ENCODE measurements at regions not wholly inside any gene's neighbourhood (a gene's known extent, or its start where the extent isn't known, plus 50 kb on each side); places are given as distances from the start of the nearest gene placed in this dataset.
"Not testable (repeated sequence)": the region's sequence is repeated elsewhere in the genome, so short reads cannot be mapped to it uniquely, and the experiment has no call there.

DNA sequence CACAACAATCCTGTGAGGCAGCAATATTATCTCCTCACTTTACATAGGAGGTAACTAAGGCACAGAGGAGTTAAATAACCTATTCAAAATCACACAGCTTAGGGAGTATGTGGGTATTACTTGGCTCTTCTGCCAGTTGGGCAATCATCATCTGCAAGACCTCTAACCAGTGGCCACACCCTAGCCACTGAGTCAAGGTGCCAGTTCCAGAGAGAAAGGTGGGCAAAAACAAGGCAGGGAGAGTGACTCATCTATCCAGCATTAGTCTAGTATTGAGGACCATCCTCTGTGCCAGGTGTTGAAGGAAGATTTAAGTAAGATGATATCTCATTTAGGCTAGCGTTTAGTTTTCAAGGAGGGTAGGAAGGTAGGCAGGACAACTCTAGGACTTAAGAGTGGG is 113.9 kb upstream of the EOLA2 start:
- no peak for DNase-seq (ENCODE audit: low read depth in 2 of 2)

DNA sequence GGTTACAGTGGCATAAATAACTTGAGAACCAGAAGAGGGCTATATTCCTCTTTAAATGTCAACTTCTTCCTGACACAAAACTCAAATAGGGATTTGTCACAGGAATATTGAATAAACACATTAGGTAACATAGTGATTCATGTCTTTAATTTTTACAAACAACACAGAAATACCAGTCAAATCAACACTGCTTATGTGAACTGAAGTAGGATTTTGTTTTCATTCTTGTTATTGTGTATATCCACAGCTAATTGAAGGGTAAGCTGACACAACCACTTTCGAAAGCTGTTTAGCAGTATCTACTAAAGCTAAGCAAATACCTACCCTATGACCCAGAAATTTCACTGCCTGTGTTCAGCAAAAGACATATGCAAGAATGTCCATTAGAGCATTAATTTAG is 120.4 kb upstream of the EOLA2 start:
- DNase-seq (ENCODE audit: low read depth in 2 of 2), result no peak

DNA sequence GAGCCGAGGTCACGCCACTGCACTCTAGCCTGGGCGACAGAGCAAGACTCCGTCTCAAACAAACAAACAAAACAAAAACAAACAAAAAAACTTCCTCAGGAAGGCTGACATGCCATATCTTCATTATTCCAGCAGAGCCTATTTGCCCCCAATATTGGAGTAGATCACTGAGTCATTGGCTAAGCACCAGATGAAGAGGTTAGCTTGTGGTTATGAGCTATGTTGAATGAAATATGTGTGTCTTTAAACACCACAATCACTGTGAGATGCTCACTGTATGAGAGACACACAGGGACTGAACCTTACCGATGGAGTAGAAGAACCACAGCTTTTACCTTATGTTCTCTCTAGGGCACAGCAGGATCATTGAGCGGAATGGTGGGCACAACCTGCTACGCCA is 122.1 kb upstream of the EOLA2 start:
- DNase-seq (ENCODE audit: low read depth in 2 of 2), result no peak

DNA sequence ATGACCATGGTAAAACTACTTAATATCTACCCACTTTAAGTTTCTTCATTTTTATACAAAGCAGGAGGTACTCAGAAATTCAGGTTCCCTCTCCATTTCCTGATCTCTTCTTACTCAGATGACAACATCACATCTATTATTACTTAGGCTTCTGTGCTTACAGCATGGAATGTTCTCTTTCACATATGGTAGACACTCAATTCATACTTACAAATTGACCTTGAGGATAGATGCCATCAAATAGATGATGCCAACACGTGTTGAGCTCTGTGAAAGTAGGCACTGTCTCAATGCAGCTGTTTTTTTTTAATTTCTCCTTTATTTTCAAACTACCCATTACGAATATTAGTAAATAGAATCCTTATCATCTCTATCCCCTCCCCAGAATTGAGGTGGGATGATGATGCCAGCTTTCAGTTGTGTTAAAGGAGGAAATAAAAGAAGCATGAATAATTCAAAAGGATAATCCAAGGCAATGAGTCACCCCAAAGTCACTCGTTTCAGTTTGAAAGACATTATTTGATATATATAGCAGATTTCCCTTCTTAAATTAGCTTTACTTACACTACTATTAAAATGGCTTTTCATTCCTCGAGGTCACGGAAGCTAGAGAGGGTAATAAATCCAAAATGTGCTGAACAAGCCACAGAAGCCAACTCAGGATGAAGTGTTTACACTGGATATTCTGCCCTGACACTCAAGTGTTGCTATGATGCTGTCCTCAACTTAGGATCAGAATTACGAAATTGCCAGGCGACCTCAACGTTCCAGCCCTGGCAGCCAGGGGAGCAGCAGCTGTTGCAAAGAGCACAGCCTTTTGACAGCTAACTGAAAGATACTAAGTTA is 124.2 kb upstream of the EOLA2 start:
- DNase-seq (ENCODE audit: low read depth in 2 of 2), result no peak

DNA sequence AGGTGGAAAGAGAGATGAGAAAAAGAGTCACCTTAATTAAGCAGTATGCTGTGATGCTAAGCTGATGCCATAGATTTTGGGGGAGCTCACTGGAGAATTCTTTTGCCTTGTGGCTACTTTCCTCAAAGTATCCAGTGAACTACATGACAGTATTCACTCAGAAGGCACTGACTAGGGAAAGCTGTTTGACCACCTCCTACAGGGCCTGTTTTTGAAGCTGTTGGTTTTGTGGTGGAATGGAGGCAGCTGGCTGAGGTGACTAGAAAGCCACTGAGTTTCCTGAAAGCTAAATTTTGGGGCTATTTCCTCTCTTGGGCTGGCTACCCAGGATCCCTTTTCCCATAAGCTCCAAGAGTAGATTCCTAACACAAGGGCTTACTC is 124.8 kb upstream of the EOLA2 start:
- no peak for DNase-seq (ENCODE audit: low read depth in 2 of 2)

DNA sequence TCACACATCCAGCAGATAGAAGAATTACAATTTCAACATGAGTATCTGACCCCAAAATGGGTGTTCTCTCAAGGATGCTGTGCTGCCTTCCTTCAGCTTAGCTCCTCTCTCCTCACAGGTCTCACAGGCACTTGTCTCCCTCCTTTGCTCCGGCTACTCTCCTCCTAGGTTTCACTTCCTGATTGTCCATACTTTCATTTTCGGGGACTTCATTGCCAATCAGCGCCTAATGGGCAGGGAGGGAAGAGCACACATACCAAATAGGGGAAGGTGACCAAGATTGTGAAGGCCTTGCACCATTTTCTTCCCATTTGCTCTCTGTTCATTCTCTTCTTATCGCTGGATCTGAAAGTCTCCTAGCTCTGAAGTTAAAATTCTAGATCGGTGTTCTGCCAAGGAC is 125.4 kb upstream of the EOLA2 start:
- no peak for DNase-seq (ENCODE audit: low read depth in 2 of 2)

DNA sequence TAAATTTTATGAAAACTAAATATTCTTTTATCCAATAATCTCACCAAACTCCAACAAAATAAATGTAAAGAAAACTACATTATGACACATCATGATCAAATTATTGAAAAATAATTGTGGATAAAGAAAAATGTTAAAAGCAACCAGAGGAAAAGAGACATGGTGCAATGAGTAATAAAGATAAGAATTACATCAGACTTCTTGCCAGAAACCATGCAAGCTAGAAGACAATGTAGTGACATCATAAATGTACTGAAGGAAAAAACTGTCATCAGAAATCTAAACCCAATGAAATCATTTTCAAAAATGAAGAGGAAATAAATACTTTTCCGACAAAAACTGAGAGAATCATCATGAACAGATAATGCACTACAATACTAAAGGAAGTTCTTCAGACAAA is 135.9 kb upstream of the EOLA2 start:
- DNase-seq (ENCODE audit: low read depth in 2 of 2), result no peak

DNA sequence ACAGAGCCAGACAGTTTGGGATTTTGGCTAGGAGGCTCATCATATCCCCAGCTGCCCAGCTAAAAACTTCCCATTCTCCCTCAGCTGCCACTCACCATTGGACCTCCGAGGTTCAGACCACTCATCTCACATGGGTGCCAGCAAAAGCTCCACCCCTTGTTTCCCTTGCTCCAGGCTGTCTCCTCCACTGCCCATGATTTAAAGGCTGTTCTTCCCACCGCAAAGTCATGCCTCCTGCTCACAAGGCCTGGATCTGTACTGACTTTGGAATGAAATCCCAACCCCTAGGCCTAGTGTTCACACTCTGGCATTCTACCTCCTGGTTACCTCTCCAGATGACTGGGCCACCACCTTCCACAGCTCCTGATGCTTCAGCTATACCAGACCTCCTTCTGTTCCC is 142.2 kb upstream of the EOLA2 start:
- no peak for DNase-seq (ENCODE audit: low read depth in 2 of 2)

DNA sequence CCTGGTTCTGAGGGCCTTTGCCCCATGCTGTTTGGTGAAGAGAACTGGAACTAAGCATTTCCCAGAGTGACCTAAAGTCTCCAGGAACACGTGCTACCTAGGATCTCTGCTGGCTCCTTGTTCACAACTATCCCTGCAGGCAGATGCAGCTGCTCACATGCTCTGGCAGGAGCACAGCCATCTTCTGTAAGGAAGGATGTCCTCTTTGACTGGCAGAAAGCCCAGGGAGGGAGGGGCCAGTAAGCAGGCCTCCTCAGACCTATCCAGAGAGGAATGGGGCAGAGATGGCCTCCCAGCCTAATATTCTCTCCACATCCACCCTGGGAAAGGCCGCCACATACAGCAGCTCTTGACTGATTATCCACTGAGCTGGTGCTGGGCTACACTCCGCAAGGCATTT is 142.8 kb upstream of the EOLA2 start:
- DNase-seq (ENCODE audit: low read depth in 2 of 2), result no peak

DNA sequence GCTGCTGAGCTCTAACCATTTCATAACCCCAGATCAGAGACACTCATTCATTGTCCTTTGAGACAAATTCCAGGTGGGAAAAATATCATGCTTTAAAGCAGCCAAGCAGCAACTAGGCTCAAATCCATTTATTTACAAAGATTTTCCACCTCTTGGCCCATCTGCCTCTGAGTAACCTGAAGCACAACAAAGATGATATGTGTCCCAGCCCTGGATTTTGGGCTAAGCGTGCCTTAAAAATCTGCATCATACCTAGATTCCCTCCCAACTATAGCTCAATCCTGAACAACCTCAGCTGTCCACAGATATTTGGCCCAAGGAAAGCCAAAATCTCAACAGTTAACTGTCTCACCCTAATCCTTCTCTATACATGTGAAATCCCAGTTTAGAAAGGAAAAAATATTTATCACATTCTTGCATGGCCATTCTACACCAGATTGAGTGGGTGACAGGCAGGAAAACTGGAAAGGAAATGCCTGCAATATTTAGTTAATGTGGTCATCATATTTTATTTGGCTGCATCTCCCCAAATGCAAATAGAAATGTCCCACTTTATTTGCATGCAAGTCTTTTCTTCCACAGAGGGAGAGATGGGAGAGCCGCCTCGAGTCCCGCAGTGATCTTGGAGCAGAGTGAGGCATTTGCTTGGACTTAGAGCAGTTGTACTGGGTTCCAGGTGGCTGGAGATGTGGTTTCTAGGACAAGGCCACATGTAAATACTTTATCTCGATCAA is 146.4 kb upstream of the EOLA2 start:
- DNase-seq (ENCODE audit: low read depth in 2 of 2), result no peak

DNA sequence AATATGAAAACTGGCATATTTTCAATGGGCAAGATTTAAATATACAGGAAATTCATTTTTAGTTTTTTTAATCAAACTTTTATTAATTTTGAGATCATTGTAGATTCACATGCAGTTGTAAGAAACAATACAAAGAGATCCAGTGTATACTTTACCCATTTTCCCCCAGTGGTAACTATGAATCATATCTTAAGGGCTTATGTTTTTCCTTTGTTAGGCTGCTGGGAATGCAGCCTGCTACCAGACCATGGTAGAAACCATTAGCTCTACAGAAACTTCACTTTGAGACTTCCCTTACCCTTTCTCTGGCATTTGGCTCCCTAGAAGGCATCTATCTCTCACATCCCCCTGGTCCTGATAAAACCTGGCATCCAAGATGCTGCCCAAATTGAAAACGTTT is 147.6 kb upstream of the EOLA2 start:
- no peak for DNase-seq (ENCODE audit: low read depth in 2 of 2)

DNA sequence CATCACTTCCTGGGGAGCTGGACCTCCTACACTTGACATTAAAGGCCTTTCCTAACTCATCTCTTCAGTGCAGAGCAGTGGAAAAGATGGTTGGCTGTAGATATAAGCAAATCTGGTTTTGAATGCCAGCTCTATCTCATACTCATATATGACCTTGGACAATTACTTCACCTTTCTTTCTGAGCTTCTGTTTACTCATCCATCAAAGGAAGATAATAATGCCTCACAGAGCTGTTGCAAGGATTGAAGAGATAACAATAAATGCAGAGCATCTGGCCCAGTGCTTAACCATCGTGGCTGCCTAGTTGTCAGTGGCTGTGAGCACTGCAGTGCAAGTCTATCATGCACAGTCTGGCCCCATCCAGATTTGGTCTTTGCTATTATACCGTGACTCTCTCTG is 148.1 kb upstream of the EOLA2 start:
- DNase-seq (ENCODE audit: low read depth in 2 of 2), result no peak

DNA sequence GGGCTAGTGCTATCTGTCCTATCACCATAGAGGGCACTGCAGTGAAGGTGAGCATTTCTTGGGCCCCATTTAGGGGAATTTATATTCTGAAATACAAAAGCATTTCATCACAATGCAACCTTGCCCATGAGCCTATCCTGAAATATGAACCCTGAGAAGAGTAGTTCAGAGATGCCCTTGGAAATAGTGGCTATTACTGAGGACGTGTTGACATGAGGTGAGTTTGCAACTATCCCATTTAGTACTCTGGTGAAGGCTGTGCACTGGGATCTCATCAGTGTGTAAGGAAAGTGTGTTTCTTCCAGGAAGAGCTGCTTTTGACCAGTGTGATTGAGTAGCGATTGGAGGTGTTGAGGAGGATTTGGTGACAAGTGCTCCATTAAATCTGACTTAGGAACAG is 149.3 kb upstream of the EOLA2 start:
- no peak for DNase-seq (ENCODE audit: low read depth in 2 of 2)

DNA sequence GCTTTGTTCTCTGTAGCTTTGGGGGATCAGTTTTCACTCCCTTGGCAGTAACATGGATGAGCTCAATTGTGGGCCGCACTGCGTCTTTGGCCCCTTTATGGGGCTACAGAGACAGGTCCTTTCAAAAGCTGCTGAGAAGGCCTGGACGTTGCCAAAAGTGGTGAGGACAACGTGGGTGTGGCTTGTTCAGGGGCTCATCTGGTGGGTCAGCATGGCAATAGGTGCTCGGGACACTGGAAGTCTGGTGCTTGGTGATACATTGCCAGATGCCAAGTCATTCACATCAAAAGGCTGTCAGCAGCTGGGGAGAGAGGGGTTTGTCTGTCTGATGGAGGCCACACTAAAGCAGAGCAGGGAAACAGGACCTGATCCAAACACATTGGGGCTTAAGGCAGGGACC is 149.8 kb upstream of the EOLA2 start:
- DNase-seq (ENCODE audit: low read depth in 2 of 2), result no peak

DNA sequence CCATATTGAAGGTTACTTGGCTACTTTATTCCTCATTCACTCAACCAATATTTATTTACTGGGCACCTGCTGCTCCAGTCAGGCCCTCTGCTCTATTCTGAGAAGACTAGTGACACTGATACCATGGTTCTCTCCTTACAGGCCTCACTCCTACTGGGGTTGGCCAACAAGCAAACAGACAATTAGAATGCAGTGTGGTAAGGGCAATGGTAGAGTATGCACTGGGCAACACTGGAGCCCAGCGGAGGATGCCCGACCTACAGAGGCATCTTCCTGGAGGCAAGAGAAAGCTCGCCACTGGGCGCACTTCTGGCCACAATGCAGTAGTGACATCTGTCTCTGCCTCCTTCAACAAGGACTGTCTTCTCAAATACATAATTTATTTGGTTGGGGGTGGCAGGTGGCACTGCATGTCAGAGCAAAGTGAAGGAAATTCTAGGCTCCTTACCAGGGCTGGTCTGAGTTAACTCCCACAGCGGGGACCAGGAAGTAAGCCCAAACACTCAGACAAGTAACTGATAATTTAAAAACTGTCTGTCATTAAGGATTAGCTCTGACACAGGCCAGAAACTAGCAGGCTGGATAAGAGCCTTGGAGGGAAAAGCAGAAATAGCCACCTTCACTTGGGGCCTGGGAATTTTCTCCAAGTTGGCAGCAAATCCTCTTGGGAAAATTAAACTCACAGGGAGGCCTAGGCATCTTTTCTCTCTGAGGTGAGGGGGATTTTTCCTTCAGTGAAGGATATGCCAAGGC is 150.7 kb upstream of the EOLA2 start:
- DNase-seq (ENCODE audit: low read depth in 2 of 2), result no peak

DNA sequence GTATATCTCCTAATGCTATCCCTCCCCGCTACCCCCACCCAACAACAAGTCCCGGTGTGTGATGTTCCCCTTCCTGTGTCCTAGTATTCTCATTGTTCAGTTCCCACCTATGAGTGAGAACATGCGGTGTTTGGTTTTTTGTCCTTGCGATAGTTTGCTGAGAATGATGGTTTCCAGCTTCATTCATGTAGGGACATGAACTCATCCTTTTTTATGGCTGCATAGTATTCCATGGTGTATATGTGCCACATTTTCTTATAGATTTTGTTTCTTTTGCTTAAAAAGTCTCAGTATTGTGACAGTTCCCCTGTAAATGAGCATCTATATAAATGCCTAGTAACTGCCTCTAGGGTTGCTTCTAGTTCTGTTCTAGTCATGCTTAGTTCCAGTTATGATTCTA is 153.0 kb upstream of the EOLA2 start:
- DNase-seq (ENCODE audit: low read depth in 2 of 2), result not testable (repeated sequence)

DNA sequence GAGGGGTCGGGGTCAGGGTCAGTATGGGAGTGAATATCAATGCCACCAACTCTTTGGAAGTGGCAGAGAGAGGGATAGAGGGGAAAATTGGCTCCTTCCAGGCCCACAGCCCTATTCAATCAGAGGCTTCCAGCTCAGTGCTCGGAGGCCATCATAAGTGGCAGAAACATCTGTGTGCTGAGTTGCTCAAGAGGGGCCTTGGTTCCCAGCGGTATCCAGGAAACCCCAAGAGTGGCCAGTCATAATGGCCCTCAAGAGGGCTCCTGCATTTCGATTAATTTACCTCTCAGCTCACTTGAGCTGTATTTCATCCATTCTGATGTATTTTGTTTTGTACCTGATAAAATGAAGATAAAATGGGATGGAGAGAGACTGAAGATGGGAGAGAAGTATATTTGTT is 154.3 kb upstream of the EOLA2 start:
- no peak for DNase-seq (ENCODE audit: low read depth in 2 of 2)

DNA sequence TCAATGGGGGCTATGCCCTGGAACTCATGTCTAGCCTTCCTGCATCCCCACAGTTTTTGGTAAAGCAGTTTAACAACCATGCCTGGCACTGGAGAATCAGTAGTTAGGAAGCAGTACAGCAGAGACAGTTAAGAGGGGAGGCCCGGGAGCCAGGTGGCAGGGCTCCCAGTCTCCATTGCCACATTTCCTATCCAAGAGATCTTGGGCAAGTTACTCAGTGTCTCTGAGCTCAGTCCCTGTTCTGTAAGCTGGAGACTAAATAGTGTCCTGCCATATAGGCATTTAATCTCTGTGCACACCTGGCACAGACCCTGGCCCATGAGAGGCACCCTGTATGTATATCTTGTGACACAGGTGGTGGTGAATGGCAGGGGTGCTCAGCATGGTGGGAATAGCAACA is 156.1 kb upstream of the EOLA2 start:
- no peak for DNase-seq (ENCODE audit: low read depth in 2 of 2)

DNA sequence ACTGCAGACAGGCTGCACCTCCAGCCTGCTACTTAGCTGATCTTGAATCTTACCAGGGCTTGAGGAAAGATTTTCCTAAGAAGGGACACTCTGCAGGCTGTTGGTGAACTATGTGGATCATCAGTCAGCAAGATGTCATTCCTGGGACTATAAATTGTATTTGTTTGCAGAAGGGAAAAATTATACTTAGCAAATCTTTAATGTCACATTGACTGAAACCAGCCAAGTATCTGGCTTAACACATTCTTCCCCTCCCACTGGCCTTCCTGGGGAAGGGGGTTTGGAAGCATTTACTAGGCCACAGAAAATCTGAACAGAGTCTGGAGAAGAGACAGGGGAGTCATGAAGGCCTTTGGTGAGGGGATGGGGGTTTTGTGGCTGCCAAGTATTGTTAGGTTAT is 156.7 kb upstream of the EOLA2 start:
- DNase-seq (ENCODE audit: low read depth in 2 of 2), result no peak

DNA sequence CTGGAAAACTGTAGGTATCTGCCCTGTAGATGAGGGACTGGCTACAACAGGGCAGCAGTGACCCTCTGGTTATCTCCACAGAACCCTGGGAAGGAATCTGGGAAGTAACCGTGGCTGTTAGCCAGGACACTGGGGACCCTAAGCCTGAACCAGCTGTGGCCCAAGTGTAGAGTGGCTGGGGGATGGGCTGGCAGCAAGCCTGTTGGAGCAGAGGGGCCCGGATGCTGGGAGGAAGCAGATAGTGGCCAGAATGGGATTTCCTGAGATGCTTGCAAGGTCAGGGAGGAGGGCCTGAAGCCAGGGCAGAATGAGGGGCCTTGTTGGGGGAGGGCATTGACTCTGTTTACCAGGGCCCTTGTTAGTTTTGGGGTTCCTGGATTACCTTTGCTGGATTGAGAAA is 161.0 kb upstream of the EOLA2 start:
- DNase-seq (ENCODE audit: low read depth in 2 of 2), result no peak

DNA sequence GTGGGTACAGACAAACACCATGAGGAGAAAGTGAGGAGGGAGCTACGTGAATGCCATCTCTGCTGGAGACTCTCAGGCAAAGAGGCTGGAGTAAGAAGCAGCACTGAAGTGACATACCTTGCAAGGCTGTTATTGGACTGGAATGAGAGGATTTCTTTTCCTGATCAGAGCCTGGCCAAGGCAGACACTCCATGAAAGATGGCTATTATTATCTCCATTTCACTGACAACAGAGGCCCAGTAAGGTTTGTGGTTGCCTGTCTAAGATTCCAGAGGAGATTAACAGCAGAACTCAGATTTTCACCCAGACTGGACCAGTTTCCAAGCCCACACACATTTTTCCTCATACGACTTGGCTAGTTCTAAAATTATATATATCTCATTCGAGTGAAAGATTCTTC is 162.0 kb upstream of the EOLA2 start:
- DNase-seq (ENCODE audit: low read depth in 2 of 2), result no peak

DNA sequence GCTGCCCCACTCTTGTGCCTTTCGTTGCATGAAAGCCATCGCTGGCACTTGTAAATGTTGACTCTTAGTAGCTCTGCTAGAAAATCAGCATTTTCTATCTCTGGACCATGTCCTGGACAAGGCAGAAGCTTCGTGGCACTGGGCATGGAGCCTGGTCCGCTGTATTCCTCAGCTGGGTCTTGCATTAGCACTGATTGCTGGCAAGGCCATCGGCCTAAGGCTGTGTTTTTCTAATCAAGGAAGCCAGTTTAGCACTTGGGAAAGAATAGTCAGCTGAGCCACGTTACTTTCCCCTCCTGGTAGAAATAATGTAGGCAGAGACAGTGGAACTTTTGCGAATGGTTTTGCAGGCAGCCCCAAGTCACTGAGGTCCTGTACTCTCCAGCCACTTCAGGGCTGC is 180.2 kb upstream of the EOLA2 start:
- DNase-seq (ENCODE audit: low read depth in 2 of 2), result no peak

DNA sequence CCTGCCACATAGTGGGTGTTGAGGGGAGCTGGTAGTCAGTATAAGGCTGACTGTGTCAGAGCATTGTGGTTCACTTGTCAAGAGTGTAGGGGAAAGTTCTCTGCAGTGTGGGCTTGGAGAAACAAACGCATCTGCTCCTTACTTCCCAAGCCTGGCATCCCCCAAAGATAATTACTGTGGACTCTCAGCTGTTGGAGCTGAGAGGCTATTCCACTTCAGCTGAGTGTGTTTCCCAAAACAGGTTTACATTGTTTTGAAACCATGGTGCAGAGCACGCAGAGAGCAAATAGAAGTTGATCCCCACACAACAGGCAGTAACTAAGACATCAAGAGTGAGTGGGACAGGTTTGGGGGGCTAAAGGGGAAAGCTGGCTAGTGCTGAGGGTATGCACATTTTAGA is 181.0 kb upstream of the EOLA2 start:
- no peak for DNase-seq (ENCODE audit: low read depth in 2 of 2)
